ENCODE measurements at regions not wholly inside any gene's neighbourhood (a gene's known extent, or its start where the extent isn't known, plus 50 kb on each side); places are given as distances from the start of the nearest gene placed in this dataset.

GRCh38 chr13:89363144-89363543 lies 1692.0 kb downstream of the SLITRK5 start:
- Histone ChIP-seq H3K18ac (ENCODE audit: low read length) (no peak overlapping the region), H2AK5ac (ENCODE audit: low read length) (no peak overlapping the region), H3K36me3 (ENCODE audit: control insufficient read depth in 1 of 2, insufficient read depth in 2 of 2, low read length in 2 of 2) (no peaks in the 10 kb centered on the region), H3K4me1 (ENCODE audit: control insufficient read depth in 1 of 2, insufficient read depth in 2 of 2, low read length in 2 of 2) (no peaks in the 10 kb centered on the region), H3K4ac (ENCODE audit: low read depth, low read length) (no peak overlapping the region), H3K27ac (ENCODE audit: low read depth, low read length) (no peak overlapping the region), H2BK5ac (ENCODE audit: low read depth, low read length, poor library complexity) (no peak overlapping the region), H3K9ac (ENCODE audit: low read length) (no peak overlapping the region), H3K79me2 (ENCODE audit: control insufficient read depth, insufficient read depth, low read length, poor library complexity) (no peaks in the 10 kb centered on the region), H3K4me2 (ENCODE audit: low read length) (no peak overlapping the region), H4K91ac (ENCODE audit: low read depth, low read length) (no peak overlapping the region), H3K27me3 (ENCODE audit: insufficient read depth, low read length) (no peaks in the 10 kb centered on the region), H3K14ac (ENCODE audit: low read length) (no peak overlapping the region), H4K12ac (ENCODE audit: low read depth, low read length) (no peak overlapping the region), H3K79me1 (ENCODE audit: low read length) (no peaks in the 10 kb centered on the region), H3K23ac (ENCODE audit: low read length) (no peak overlapping the region), H3K9me3 (ENCODE audit: insufficient read depth, low read depth, low read length) (no peaks in the 10 kb centered on the region), H3K4me3 (ENCODE audit: low read depth, low read length) (no peak overlapping the region), H2BK12ac (ENCODE audit: low read length) (no peak overlapping the region), H2AFZ (ENCODE audit: insufficient read depth, low read length, poor library complexity) (no peak overlapping the region), H2BK120ac (ENCODE audit: insufficient read depth, low read length, poor library complexity) (no peak overlapping the region), H4K8ac (ENCODE audit: low read depth, low read length) (no peak overlapping the region)
- DNase-seq: peak; percentile 9 to 17
- WGBS (ENCODE audit: extremely low coverage, insufficient coverage, insufficient read length): no CpG with 5 or more reads among the region's 41 CpGs

- H2AFZ ChIP-seq (ENCODE audit: insufficient read depth, low read length, poor library complexity): no peak overlapping the region
- WGBS (ENCODE audit: extremely low coverage, insufficient coverage, insufficient read length): no CpG with 5 or more reads among the region's 3 CpGs
- no peak overlapping the region for H3K9ac ChIP-seq (ENCODE audit: low read length)
- no peaks in the 10 kb centered on the region for H3K27me3 ChIP-seq (ENCODE audit: insufficient read depth, low read length)
- no peak overlapping the region for H3K4me2 ChIP-seq (ENCODE audit: low read length)
- H3K79me1 ChIP-seq (ENCODE audit: low read length): no peaks in the 10 kb centered on the region
- no peak for DNase-seq
- H4K91ac ChIP-seq (ENCODE audit: low read depth, low read length): no peak overlapping the region
- H2BK120ac ChIP-seq (ENCODE audit: insufficient read depth, low read length, poor library complexity): no peak overlapping the region
- no peak overlapping the region for H2AK5ac ChIP-seq (ENCODE audit: low read length)
- no peak overlapping the region for H3K23ac ChIP-seq (ENCODE audit: low read length)
- no peak overlapping the region for H3K14ac ChIP-seq (ENCODE audit: low read length)
- no peak overlapping the region for H2BK12ac ChIP-seq (ENCODE audit: low read length)
- H3K27ac ChIP-seq (ENCODE audit: low read depth, low read length): no peak overlapping the region
- H4K12ac ChIP-seq (ENCODE audit: low read depth, low read length): no peak overlapping the region
- H3K4me1 ChIP-seq (ENCODE audit: control insufficient read depth in 1 of 2, insufficient read depth in 2 of 2, low read length in 2 of 2): no peaks in the 10 kb centered on the region
- H3K36me3 ChIP-seq (ENCODE audit: control insufficient read depth in 1 of 2, insufficient read depth in 2 of 2, low read length in 2 of 2): no peaks in the 10 kb centered on the region
- no peaks in the 10 kb centered on the region for H3K79me2 ChIP-seq (ENCODE audit: control insufficient read depth, insufficient read depth, low read length, poor library complexity)
- no peak overlapping the region for H3K4me3 ChIP-seq (ENCODE audit: low read depth, low read length)
- H3K9me3 ChIP-seq (ENCODE audit: insufficient read depth, low read depth, low read length): no peaks in the 10 kb centered on the region
- H3K18ac ChIP-seq (ENCODE audit: low read length): no peak overlapping the region
- no peak overlapping the region for H2BK5ac ChIP-seq (ENCODE audit: low read depth, low read length, poor library complexity)
- no peak overlapping the region for H4K8ac ChIP-seq (ENCODE audit: low read depth, low read length)
- H3K4ac ChIP-seq (ENCODE audit: low read depth, low read length): no peak overlapping the region
Measured at GRCh38 chr13:89372193-89372592, 1701.0 kb downstream of the SLITRK5 start.

GRCh38 chr13:89375839-89376238 lies 1704.7 kb downstream of the SLITRK5 start:
- Histone ChIP-seq H3K27ac (ENCODE audit: low read depth, low read length) (no peak overlapping the region), H3K79me2 (ENCODE audit: control insufficient read depth, insufficient read depth, low read length, poor library complexity) (no peaks in the 10 kb centered on the region), H2BK120ac (ENCODE audit: insufficient read depth, low read length, poor library complexity) (no peak overlapping the region), H2AK5ac (ENCODE audit: low read length) (no peak overlapping the region), H2BK12ac (ENCODE audit: low read length) (no peak overlapping the region), H4K91ac (ENCODE audit: low read depth, low read length) (no peak overlapping the region), H3K79me1 (ENCODE audit: low read length) (no peaks in the 10 kb centered on the region), H4K12ac (ENCODE audit: low read depth, low read length) (no peak overlapping the region), H4K8ac (ENCODE audit: low read depth, low read length) (no peak overlapping the region), H3K27me3 (ENCODE audit: insufficient read depth, low read length) (no peaks in the 10 kb centered on the region), H3K4me1 (ENCODE audit: control insufficient read depth in 1 of 2, insufficient read depth in 2 of 2, low read length in 2 of 2) (no peaks in the 10 kb centered on the region), H2BK5ac (ENCODE audit: low read depth, low read length, poor library complexity) (no peak overlapping the region), H3K23ac (ENCODE audit: low read length) (no peak overlapping the region), H3K14ac (ENCODE audit: low read length) (no peak overlapping the region), H3K36me3 (ENCODE audit: control insufficient read depth in 1 of 2, insufficient read depth in 2 of 2, low read length in 2 of 2) (no peaks in the 10 kb centered on the region), H2AFZ (ENCODE audit: insufficient read depth, low read length, poor library complexity) (no peak overlapping the region), H3K4ac (ENCODE audit: low read depth, low read length) (no peak overlapping the region), H3K18ac (ENCODE audit: low read length) (no peak overlapping the region), H3K4me3 (ENCODE audit: low read depth, low read length) (no peak overlapping the region), H3K4me2 (ENCODE audit: low read length) (no peak overlapping the region), H3K9ac (ENCODE audit: low read length) (no peak overlapping the region), H3K9me3 (ENCODE audit: insufficient read depth, low read depth, low read length) (no peaks in the 10 kb centered on the region)
- WGBS (ENCODE audit: extremely low coverage, insufficient coverage, insufficient read length): no CpG with 5 or more reads among the region's 2 CpGs
- DNase-seq: no peak

- Histone ChIP-seq H3K79me2 (ENCODE audit: control insufficient read depth, insufficient read depth, low read length, poor library complexity) (no peaks in the 10 kb centered on the region), H2BK120ac (ENCODE audit: insufficient read depth, low read length, poor library complexity) (no peak overlapping the region), H2AFZ (ENCODE audit: insufficient read depth, low read length, poor library complexity) (no peak overlapping the region), H4K91ac (ENCODE audit: low read depth, low read length) (no peak overlapping the region), H3K9ac (ENCODE audit: low read length) (no peak overlapping the region), H3K27ac (ENCODE audit: low read depth, low read length) (no peak overlapping the region), H3K4me2 (ENCODE audit: low read length) (no peak overlapping the region), H3K79me1 (ENCODE audit: low read length) (no peaks in the 10 kb centered on the region), H3K36me3 (ENCODE audit: control insufficient read depth in 1 of 2, insufficient read depth in 2 of 2, low read length in 2 of 2) (no peaks in the 10 kb centered on the region), H3K18ac (ENCODE audit: low read length) (no peak overlapping the region), H3K14ac (ENCODE audit: low read length) (no peak overlapping the region), H3K4me1 (ENCODE audit: control insufficient read depth in 1 of 2, insufficient read depth in 2 of 2, low read length in 2 of 2) (no peaks in the 10 kb centered on the region), H2AK5ac (ENCODE audit: low read length) (no peak overlapping the region), H3K23ac (ENCODE audit: low read length) (no peak overlapping the region), H3K4me3 (ENCODE audit: low read depth, low read length) (no peak overlapping the region), H3K27me3 (ENCODE audit: insufficient read depth, low read length) (no peaks in the 10 kb centered on the region), H2BK12ac (ENCODE audit: low read length) (no peak overlapping the region), H3K9me3 (ENCODE audit: insufficient read depth, low read depth, low read length) (no peaks in the 10 kb centered on the region), H3K4ac (ENCODE audit: low read depth, low read length) (no peak overlapping the region), H4K12ac (ENCODE audit: low read depth, low read length) (no peak overlapping the region), H2BK5ac (ENCODE audit: low read depth, low read length, poor library complexity) (no peak overlapping the region), H4K8ac (ENCODE audit: low read depth, low read length) (no peak overlapping the region)
- WGBS (ENCODE audit: extremely low coverage, insufficient coverage, insufficient read length): no CpG with 5 or more reads among the region's 3 CpGs
- no peak for DNase-seq
Measured at GRCh38 chr13:89380101-89380500, 1708.9 kb downstream of the SLITRK5 start.

Measured in trophoblast cell (in vitro differentiated cells and primary cell).